DMS53 treated with DMSO at 0.1 percent for 48 hours (cell line): ENCODE measurements at regions not wholly inside any gene's neighbourhood (a gene's known extent, or its start where the extent isn't known, plus 50 kb on each side); places are given as distances from the start of the nearest gene placed in this dataset.
"Not testable (repeated sequence)": the region's sequence is repeated elsewhere in the genome, so short reads cannot be mapped to it uniquely, and the experiment has no call there.

ENCODE experiments used
- DNase-seq: peaks from one replicate; lab custom pipeline; 2025; ENCODE audit not compliant: unreplicated experiment; lab: John Stamatoyannopoulos, UW

DNA sequence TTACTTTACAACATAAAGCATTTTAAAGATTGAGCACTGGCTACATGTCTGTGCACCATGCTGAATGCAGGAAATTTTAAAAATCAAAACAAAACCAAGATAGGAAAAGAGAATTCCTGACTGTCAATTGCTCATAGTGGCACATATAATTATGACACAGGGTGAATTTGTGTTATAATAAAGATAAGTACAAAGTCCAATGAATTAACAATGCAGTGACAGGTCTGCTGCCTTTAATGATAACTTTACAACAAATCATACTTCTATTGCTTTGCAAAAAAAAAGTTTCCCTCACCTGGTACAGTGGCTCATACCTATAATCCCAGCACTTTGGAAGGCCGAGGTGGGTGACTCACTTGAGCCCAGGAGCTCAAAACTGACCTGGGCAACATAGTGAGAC is 93.8 kb upstream of the OSBPL8 start:
- no peak for DNase-seq

DNA sequence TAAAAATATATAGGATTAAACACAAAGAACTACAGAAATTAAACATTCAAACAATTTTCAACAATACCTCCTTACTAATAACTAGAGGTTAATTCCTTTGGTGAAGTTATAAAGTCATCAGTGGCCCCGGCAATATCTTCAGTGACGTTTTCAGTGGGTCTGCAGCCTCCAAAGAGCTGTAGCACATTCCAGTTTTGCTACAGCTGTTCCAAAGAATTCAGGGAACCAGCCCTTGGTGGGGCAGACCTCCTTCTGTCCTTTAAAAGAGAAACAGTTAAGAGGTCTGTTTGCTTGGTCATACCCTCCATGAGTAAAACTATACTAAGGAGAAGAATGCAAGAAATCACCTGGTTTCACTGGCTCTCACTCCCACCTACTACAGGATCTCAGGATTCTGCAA is 99.2 kb upstream of the ZDHHC17 start:
- DNase-seq, result no peak

DNA sequence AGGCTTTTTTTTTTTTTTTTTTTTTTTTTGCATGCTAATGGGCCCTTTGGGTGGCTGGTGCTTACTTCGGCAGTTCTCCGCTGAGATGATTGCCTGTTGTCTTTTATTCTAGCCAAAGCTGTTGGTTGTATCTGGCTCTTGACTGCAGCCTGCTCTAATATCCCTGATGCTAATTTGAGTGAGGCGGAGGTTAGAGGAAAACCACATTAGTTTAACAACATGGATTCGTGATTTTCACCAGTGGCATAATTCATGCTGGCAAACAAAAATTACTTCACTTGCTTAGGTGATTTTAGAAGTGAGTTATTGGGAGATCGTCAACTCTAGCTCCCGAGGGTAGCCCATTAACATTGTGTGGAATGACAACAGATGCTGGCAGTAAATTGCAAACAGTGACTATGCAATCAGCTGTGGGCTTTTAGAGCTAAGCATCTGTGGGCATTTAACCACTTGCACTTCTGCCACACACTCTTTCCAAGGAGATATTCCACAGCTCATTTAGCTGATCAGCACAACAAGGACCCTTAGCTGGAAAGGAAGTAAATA is 97.6 kb upstream of the ZDHHC17 start:
- DNase-seq, result no peak

DNA sequence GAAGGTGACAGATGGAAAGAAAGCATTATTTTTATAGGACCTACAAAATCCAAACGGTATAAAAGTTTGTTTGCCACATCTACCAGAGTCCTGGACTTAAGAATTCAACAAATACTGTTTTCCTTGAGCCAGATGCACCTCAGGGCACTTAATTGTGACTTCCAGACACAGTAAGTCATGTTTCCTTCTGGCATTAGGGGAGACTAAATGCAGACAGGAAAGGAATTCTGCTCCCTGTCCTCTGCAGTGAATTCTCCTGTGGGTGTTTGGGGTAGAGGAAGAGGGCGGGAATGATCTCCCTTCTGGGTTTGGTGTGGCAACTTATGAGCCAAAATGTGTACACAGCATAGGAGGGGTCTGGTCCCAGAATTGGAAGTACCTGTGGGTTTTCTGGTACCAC is 93.9 kb upstream of the ZDHHC17 start:
- no peak for DNase-seq

DNA sequence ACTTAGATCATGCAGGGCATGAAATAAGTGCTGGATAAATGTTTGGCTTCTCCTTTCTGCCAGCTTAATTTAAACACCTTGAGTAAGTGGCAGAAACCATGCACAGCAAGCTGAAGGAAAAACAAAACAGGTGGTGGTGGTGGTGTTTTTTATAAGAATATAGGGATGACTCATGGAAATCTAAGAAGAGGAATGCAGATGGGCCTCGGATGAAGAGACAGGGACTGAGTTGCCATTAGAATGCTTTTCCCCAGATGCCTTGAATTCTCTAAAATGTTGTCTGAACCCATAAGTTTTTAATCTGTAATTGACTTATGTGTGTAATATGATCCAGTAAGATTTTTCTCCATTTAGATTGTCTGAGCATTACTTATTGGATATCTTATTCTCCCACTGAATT is 93.1 kb upstream of the ZDHHC17 start:
- peak; percentile 49 for DNase-seq

DNA sequence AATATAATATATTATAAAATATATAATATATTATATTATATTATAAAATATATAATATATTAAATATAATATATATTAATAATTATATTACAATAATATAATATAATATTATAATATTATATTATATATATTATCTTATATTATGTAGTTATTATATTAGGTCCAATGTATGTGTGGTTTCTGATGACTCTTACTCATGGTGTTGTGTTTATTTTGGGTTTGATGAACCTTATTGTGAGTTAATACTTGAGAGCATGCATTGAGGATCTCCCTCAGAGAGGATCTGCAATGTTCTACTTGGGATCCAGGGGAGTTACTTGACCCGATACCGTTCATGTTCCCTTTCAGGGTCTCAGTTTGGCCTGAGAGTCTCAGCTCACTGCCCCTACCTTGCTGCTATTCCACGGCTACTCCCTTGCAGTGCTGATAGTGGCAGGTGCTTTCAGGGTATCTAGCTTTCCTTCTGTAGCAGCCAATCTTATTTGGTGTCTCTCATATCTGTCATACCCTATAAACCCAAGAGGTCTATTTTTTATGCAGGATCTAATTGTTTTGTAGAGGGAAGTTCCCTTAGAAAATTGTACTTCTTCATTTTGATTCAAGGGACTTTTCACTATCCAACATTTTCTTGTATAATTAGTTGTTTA is 89.1 kb upstream of the ZDHHC17 start:
- no peak for DNase-seq

DNA sequence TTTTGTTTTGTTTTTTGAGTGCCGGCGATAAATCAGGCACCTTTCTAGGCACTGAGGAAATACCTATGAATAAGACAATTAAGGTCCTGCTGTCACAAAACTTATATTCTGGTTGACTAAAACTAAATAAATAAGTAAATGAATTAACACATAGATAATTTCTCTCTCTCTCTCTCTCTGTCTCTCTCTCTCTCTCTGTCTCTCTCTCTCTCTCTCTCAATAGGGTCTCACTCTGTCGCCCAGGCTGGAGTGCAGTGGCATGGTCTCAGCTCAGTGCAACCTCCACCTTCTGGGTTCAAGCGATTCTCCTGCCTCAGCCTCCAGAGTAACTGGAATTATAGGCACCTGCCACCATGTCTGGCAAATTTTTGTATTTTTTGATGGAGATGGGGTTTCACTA is 87.7 kb upstream of the ZDHHC17 start:
- DNase-seq, result not testable (repeated sequence)

DNA sequence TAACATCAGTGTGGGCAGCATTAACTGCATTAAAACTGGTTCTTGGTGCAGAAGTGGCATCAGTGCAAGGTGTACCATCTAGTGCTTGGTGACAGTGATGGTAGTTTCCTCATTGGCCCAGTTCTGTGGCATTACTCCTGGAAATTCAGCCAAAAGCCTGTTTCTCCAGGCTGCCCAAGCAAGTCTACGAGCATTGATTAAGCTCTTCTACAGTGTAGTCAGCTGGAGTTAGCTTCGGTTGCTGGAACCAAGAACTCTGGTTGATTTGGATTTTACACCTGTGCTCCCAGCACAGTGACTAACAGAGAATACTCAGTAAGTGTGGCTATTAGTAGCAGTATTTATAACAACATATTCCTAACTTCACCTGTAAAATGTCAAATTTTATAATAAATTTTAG is 84.9 kb upstream of the ZDHHC17 start:
- no peak for DNase-seq

DNA sequence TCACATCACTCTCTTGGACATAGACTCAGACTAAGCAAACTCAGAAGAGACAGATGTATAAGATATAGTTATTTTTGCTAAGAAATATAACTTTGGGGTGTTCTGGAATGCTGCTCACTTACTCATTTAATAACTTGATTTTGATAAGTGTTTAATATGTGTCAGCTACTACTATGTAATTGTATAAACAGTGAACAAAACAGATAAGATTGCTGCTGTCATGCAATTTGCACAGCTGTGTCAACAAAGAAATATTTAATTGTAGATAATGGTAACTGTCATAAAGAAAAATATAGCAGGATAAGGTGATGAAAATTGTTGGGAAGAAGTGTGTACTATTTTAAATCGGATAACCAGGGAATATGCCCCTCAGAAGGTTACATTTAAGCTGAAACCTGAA is 84.1 kb upstream of the ZDHHC17 start:
- peak; percentile 53 for DNase-seq

DNA sequence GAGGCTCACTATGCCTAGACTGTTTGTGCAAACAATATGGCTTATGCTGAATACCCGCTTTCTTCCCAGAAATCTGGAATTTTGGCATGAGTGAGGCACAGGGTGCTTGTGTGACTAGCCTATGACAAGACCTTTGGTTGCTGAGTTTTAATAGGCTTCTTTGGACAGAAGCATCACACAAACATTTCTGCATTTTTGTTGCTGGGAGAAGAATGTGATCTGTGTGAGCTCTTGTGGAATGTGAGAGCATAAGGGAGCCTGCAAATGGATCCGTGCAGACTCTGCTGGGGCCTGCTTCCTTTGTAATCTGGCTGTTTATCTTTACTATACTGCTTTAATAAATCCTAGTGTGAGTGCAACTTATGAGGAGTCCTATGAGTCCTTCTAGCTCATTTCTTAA is 83.0 kb upstream of the ZDHHC17 start:
- no peak for DNase-seq

DNA sequence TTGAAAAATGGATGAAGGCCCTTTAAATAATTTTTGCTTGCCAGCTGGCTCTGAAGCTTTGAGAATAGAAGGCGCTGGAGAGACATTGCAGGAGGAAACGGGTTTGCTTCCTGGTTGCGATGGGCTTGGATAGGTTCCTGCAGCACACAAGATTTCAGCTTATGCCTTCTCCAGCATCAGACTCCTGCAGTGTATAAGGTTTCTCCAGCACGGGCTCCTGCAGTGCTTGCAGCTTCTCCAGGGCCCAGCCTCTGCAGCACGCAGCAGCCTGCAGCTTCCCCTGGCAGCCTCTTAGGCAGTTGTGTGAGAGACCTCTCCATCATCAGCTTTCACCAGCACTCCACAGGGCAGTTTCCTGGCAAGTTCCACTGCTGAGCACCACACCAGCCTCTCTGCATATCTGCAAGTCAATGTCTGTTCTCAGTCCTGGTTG is 78.7 kb upstream of the ZDHHC17 start:
- no peak for DNase-seq

DNA sequence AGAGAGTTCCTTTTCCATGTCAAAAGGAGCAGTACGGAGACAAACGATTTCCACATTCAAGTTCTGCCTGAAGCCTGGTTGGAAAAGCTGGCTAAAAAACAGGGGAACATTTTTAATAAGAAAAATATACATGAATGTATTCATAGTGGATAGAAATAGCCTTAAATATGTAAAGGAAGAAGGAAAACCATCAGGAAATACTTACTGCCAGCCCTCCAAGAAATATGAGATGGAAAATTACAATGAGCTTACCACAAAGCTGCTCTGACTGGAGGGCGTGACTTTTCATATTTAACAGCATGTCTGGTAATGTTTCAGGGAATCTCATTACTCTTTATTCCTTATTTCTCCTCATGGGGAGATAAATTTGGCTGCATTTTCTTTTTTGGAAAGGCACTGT is 75.9 kb upstream of the ZDHHC17 start:
- no peak for DNase-seq

DNA sequence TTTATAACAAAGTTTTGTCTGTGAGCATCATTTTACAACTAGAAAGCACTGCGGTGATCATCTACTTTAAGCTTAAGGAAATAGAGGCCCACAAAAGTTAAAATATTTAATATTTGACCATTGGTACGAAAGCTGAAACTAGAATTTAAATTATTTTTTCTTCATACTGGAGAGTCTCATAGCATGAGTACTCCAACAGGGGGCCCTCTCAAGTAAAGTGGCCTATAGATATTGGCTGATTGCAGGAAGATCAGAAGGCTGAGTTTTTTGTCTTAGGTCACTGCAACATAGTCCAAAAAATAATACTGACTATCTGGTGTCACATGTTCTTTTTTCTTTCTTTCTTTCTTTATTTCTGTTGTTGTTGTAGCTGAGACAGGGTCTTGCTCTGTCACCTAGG is 75.3 kb upstream of the ZDHHC17 start:
- no peak for DNase-seq

DNA sequence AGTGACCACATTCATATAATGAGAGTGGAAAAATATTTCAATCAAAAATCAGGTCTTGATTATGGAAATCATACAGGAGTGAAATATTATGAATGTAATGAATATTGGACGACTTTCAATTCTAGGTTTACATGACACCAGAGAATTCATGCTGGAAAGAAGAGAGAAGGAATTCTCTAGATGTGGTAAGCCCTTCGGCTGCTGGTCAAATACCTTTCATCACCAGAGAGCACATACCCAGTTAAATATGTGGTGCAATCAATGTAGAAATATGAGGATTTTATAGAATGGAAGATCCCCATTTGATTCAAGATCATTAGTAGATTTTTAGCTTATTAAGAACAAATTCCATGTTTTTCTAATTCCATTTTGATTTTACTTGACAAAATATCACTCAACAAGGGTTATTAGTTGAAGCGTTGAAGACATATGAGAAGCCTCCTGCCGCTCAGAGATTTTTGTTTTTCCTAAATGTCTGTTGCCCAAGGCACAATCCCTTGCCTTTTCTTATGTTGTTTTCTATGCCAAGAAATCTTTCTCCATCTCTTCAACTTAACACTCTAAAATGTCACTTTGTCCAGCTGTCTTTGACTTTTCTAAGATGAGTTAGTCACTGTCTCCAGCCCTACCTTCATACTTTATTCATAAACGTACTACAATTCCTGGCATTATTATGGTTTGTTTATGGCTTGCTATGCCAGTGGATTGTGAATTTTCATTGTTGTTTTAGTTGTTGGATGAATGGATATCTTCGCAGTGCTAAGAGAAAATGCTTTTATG is 72.8 kb upstream of the ZDHHC17 start:
- no peak for DNase-seq

DNA sequence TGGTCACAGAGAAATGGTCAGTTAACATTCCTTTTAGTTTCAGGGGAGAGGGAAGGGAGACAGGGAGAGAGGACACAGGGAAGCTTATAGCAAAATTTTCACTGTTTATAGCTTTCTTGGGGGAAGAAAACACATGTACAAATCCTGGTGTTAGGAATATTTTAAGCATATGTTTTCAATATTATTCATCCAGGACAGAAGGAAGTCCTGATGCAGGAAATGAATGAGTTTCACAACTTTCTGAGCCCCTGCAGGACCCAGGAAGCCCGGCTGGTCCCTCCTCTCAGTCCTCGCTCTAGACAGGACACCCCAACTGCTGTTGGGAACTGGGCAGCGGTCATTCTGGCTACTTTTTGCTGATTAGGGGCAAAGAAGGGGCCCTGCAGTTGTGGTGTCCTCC is 71.1 kb upstream of the ZDHHC17 start:
- DNase-seq, result no peak

DNA sequence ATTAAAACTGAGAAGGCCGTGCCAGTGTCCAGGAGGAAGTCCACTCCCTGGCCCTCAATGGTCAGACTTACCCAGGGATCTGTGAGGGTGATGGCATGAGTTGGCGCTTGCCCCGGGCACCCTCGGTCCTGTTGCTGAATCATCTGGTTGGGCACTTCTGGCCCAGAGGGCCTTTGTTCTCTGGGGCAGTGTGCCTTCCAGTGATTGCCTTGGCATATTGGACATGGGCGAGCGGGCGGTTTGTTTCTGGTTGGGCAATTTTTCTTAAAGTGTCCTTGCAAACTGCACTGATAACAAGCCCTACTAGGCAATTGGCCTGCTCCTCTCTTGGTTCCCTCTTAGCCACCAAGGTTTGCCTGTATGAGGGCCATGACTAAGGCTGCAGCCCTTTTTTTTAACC is 69.5 kb upstream of the ZDHHC17 start:
- DNase-seq, result no peak

DNA sequence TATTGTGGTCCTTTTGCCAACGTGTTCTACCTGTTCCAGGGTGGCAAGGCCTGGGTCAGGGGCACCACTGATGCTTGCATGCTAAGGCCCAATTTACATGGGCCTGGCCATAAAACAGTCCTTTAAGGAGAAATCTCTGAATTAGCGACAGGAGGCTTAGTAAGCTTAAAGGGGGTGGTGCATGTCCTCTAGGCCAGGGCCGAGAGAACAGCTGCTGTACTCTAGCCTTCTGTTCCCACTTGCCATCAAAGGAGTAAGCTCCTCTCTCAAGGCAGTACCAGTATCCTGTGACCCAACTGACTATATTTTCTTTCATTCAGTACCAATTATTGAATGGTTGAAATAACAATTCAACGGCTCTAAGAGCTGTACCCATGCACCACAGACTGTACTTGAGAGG is 67.7 kb upstream of the ZDHHC17 start:
- DNase-seq, result no peak

DNA sequence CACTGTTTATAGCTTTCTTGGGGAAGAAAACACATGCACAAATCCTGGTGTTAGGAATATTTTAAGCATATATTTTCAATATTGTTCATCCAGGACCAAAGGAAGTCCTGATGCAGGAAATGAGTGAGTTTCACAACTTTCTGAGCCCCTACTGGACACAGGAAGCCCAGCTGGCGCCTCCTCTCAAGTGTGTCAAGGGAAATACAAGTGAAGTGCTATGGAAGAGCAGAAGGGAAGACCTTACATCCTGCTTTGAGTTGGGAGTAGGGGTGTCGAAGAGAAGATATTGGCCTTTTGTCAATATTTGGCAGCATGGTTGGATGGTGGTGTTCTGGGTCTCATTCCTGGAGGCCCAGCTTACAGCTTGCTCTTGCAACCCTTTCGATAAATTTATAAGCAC is 66.1 kb upstream of the ZDHHC17 start:
- DNase-seq, result peak; percentile 30

DNA sequence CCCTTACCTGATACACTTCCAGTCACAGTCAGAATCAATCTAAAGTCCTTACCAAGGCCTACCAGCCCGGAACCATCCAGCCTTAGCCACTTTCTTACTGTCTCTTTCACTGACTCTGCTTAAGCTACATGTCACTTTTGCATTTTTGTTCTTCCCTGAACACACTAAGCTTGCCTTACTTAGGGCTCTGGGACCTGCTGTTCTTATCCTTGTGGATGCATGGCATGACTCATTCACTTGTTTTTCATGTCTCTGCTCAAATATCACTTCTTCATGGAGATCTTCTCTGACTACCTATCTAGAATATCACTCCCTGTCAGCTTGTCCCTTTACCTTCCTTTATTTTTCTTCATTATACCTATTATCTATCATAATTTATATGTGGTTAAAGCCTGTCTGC is 65.6 kb upstream of the ZDHHC17 start:
- DNase-seq, result peak; percentile 7

DNA sequence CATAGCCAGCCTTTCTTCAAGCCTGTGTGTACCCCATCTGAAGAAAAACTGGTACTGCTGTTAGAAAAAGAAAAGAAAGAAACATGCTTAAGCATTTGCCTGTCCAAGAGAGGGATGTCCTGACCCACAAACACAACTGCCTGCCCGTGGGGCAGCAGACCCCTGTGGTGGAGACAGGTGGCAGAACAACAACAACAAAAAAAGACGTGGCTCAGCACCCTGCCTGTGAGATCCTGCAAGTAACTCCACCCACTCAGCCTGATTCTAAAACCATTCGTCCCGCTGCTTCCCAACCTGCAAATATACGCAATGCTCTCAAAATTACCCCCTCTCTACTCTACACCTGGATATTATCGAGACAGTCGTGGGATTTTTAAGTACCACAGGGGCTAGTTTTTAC is 64.9 kb upstream of the ZDHHC17 start:
- no peak for DNase-seq

DNA sequence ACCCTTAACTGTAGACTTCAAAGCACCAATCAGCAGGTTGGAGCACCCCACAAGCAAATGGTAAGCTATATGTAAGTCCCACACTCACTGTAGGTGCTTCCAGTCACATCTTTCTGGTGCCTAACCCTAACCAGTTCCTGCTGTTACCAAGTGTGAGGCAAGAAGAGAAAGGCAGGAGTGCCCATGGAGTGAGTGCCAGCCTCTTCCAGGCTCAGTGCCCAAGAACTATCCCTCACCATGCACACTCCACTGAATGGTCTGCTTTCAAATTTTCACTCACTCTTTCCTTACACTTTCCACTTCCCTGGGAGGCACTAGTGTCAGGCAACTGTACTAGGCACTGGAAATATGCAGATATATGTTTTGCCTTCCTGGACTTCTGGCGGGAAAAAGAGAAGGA is 62.2 kb upstream of the ZDHHC17 start:
- no peak for DNase-seq

DNA sequence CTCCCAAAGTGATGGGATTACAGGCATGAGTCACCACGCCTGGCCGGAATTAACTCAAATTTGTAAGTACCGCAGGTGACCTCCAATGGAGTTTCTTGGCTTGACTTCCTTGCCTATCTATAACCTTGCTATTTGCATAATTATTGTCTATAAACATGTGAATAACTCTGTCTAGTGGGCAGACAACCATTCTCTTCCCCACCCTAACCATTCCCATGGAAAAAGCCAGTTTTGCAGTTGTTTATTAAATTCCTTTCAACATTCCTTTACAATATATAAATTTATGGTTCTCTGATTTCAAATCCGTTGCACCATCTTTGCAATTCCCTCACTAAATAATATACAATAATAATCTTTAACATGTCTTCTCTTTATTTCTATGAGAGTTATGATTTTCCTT is 61.0 kb upstream of the ZDHHC17 start:
- DNase-seq, result no peak

DNA sequence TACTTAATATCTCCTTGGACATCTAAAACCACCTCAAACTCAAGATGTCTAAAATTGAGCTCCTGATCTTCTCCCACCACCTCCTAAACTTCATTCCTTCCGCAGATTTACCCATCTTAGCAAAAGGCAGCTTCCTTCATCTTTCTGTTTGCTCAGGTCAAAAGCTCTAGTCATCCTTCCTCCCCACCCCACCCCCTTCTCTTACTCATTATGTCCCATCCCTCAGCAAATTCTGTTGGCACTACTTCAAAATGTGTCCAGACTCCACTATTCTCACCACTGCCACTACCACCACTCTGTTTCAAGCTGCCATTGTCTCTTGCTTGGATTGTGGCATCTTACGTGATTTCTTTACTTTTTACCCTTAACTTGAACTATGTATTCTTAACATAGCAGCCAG is 59.2 kb upstream of the ZDHHC17 start:
- no peak for DNase-seq
